ENCODE measurements at regions not wholly inside any gene's neighbourhood (a gene's known extent, or its start where the extent isn't known, plus 50 kb on each side); places are given as distances from the start of the nearest gene placed in this dataset.

GRCh38 chr2:6036211-6036610, 344.0 kb downstream of the SOX11 start:
- H3K27ac ChIP-seq, result no peak overlapping the region
- no peak for DNase-seq (ENCODE audit: low read depth, low spot score)

- DNase-seq (ENCODE audit: low read depth, low spot score), result no peak
- no peak overlapping the region for H3K27ac ChIP-seq
These were observed 351.1 kb downstream of the SOX11 start for GRCh38 chr2:6043238-6043637.

GRCh38 chr2:6052649-6053048, 360.5 kb downstream of the SOX11 start:
- no peak for DNase-seq (ENCODE audit: low read depth, low spot score)
- H3K27ac ChIP-seq, result no peak overlapping the region

- no peak for DNase-seq (ENCODE audit: low read depth, low spot score)
- H3K27ac ChIP-seq, result no peak overlapping the region
These were observed 361.6 kb downstream of the SOX11 start for GRCh38 chr2:6053743-6054142.

GRCh38 chr2:6054161-6054671, 362.0 kb downstream of the SOX11 start:
- H3K27ac ChIP-seq, result no peak overlapping the region
- no peak for DNase-seq (ENCODE audit: low read depth, low spot score)

GRCh38 chr2:6060992-6061663, 368.9 kb downstream of the SOX11 start:
- H3K27ac ChIP-seq, result no peak overlapping the region
- DNase-seq (ENCODE audit: low read depth, low spot score), result no peak

GRCh38 chr2:6064757-6065156, 372.6 kb downstream of the SOX11 start:
- no peak for DNase-seq (ENCODE audit: low read depth, low spot score)
- H3K27ac ChIP-seq, result no peak overlapping the region

GRCh38 chr2:6065703-6066102, 373.5 kb downstream of the SOX11 start:
- no peak overlapping the region for H3K27ac ChIP-seq
- no peak for DNase-seq (ENCODE audit: low read depth, low spot score)

- no peak overlapping the region for H3K27ac ChIP-seq
- no peak for DNase-seq (ENCODE audit: low read depth, low spot score)
These were observed 374.9 kb downstream of the SOX11 start for GRCh38 chr2:6067089-6067488.

- no peak overlapping the region for H3K27ac ChIP-seq
- DNase-seq (ENCODE audit: low read depth, low spot score), result no peak
These were observed 375.6 kb downstream of the SOX11 start for GRCh38 chr2:6067806-6068205.

GRCh38 chr2:6068429-6068828, 376.2 kb downstream of the SOX11 start:
- DNase-seq (ENCODE audit: low read depth, low spot score), result no peak
- no peak overlapping the region for H3K27ac ChIP-seq

- no peak for DNase-seq (ENCODE audit: low read depth, low spot score)
- no peak overlapping the region for H3K27ac ChIP-seq
These were observed 377.2 kb downstream of the SOX11 start for GRCh38 chr2:6069381-6069780.

- no peak overlapping the region for H3K27ac ChIP-seq
These were observed 379.3 kb downstream of the SOX11 start for GRCh38 chr2:6071519-6071918.

GRCh38 chr2:6072276-6072675, 380.1 kb downstream of the SOX11 start:
- DNase-seq (ENCODE audit: low read depth, low spot score), result no peak
- no peak overlapping the region for H3K27ac ChIP-seq

More at GRCh38 chr2:6071519-6071918, 379.3 kb downstream of the SOX11 start:
- no peak for DNase-seq (ENCODE audit: low read depth, low spot score)

GRCh38 chr2:6072768-6073167, 380.6 kb downstream of the SOX11 start:
- no peak overlapping the region for H3K27ac ChIP-seq
- DNase-seq (ENCODE audit: low read depth, low spot score), result no peak

- H3K27ac ChIP-seq, result no peak overlapping the region
- DNase-seq (ENCODE audit: low read depth, low spot score), result no peak
These were observed 381.3 kb downstream of the SOX11 start for GRCh38 chr2:6073191-6074088.

GRCh38 chr2:6074089-6074643, 382.0 kb downstream of the SOX11 start:
- DNase-seq (ENCODE audit: low read depth, low spot score), result no peak
- no peak overlapping the region for H3K27ac ChIP-seq

- no peak overlapping the region for H3K27ac ChIP-seq
- no peak for DNase-seq (ENCODE audit: low read depth, low spot score)
These were observed 385.4 kb downstream of the SOX11 start for GRCh38 chr2:6077585-6077984.

- no peak overlapping the region for H3K27ac ChIP-seq
- DNase-seq (ENCODE audit: low read depth, low spot score), result no peak
These were observed 386.2 kb downstream of the SOX11 start for GRCh38 chr2:6078414-6078813.

GRCh38 chr2:6079405-6079804, 387.2 kb downstream of the SOX11 start:
- no peak for DNase-seq (ENCODE audit: low read depth, low spot score)
- H3K27ac ChIP-seq, result no peak overlapping the region
